GM10266 (cell line): ENCODE measurements at regions not wholly inside any gene's neighbourhood (a gene's known extent, or its start where the extent isn't known, plus 50 kb on each side); places are given as distances from the start of the nearest gene placed in this dataset.

Experiments
- DNase-seq: peaks from one replicate; pipeline ENCODE4 v3.0.0; 2012; ENCODE audit errors: extremely low spot score
- CTCF ChIP-seq: IDR thresholded peaks from 2 replicates; pipeline ENCODE4 v1.5.1; 2012; ENCODE audit warnings: mild to moderate bottlenecking, low read depth; ENCODE audit not compliant: control insufficient read depth, insufficient read depth; ENCODE audit errors: missing control alignments

GRCh38 chr14:66165337-66165736, 320.8 kb upstream of the CCDC196 start:
- no peak for TF ChIP-seq CTCF
- DNase-seq: no peak

GRCh38 chr14:66174453-66174891, 311.7 kb upstream of the CCDC196 start:
- no peak for TF ChIP-seq CTCF
- no peak for DNase-seq

- no peak for TF ChIP-seq CTCF
- no peak for DNase-seq
These were observed 308.2 kb upstream of the CCDC196 start for GRCh38 chr14:66177935-66178334.

- TF ChIP-seq CTCF: no peak
- no peak for DNase-seq
These were observed 289.5 kb upstream of the CCDC196 start for GRCh38 chr14:66196670-66197069.

GRCh38 chr14:66197276-66197675, 288.9 kb upstream of the CCDC196 start:
- no peak for DNase-seq

GRCh38 chr14:66206554-66206953, 279.6 kb upstream of the CCDC196 start:
- no peak for TF ChIP-seq CTCF
- DNase-seq: no peak

More at GRCh38 chr14:66197276-66197675, 288.9 kb upstream of the CCDC196 start:
- TF ChIP-seq CTCF: no peak

GRCh38 chr14:66216763-66217162, 269.4 kb upstream of the CCDC196 start:
- TF ChIP-seq CTCF: no peak
- DNase-seq: no peak

- no peak for TF ChIP-seq CTCF
These were observed 266.3 kb upstream of the CCDC196 start for GRCh38 chr14:66219886-66220285.

More at GRCh38 chr14:66219886-66220285, 266.3 kb upstream of the CCDC196 start:
- no peak for DNase-seq
